Cardiac muscle cell (in vitro differentiated cells and primary cell): ENCODE measurements at regions not wholly inside any gene's neighbourhood (a gene's known extent, or its start where the extent isn't known, plus 50 kb on each side); places are given as distances from the start of the nearest gene placed in this dataset.

Experiments used
- DNase-seq, 2 donors: peaks; one replicate each; pipeline versions ENCODE4 v3.0.0 to v3.0.0-alpha.2; 2010 to 2017; ENCODE audit warnings: low read depth in 1 of 2, low spot score in 1 of 2
- H3K27ac ChIP-seq: fragments of 200-600 bp; sonication (generic); 2 replicates; pipeline ENCODE4 v1.5.1; 2016
- H3K27me3 ChIP-seq: fragments of 200-600 bp; sonication (generic); 2 replicates; pipeline ENCODE4 v1.6.0; 2016; ENCODE audit warnings: control low read depth
- H3K36me3 ChIP-seq: fragments of 200-600 bp; sonication (generic); 2 replicates; pipeline ENCODE4 v1.5.1; 2016; ENCODE audit warnings: control low read depth
- H3K4me1 ChIP-seq: fragments of 200-600 bp; sonication (generic); 2 replicates; pipeline ENCODE4 v1.8.1; 2017; ENCODE audit warnings: low read depth, mild to moderate bottlenecking, mixed run types
- H3K4me3 ChIP-seq: fragments of 200-600 bp; sonication (generic); 2 replicates; pipeline ENCODE4 v1.5.1; 2016; ENCODE audit warnings: mild to moderate bottlenecking
- H3K9me3 ChIP-seq: fragments of 200-600 bp; sonication (generic); 2 replicates; pipeline ENCODE4 v1.5.1; 2017; ENCODE audit warnings: low read depth, mild to moderate bottlenecking, control low read depth
- CTCF ChIP-seq: IDR thresholded peaks from 2 replicates; pipeline ENCODE4 v1.5.1; 2012; ENCODE audit warnings: low read depth, mild to moderate bottlenecking, low read length

DNA sequence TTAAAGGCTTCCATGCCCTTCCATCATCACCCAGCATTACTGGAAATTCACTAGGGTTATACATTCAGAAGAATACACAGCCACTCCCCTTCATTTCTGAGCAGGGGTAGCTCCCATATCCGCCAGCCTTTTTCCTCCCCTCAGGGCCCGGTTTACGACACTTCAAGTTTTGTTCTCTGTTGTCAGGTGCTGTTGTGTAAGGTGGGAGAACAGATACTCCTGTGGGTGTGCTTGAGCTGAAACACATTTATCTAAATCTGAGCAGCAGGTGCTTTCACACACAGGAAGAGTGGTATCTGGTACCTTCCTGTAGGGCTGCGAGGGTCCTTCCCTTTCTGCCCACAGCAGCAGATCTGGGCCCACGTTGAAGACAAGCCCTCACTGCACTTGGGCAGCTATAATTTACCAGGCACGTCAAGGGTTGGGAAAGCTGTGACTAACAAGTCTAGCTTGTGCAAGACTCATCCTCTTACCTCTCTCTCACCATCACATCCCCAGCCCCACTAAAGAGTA lies 215.8 kb upstream of the RREB1 start:
- Histone ChIP-seq H3K27ac (no peak overlapping the region), H3K4me3 (no peak overlapping the region), H3K9me3 (no peaks in the 10 kb centered on the region), H3K27me3 (no peaks in the 10 kb centered on the region), H3K36me3 (no peaks in the 10 kb centered on the region), H3K4me1 (peaks cover 25% of the 10 kb centered on the region)
- TF ChIP-seq CTCF, result no peak
- DNase-seq, result no peak

- Histone ChIP-seq H3K4me1 (peaks cover 25% of the 10 kb centered on the region), H3K9me3 (no peaks in the 10 kb centered on the region), H3K4me3 (no peak overlapping the region), H3K36me3 (no peaks in the 10 kb centered on the region), H3K27me3 (no peaks in the 10 kb centered on the region), H3K27ac (peak overlapping the region; percentile 46)
- no peak for TF ChIP-seq CTCF
- peak in 1 of 2 donors; percentile 53 for DNase-seq
These were observed 214.8 kb upstream of the RREB1 start for GRCh38 chr6:6892744-6893583.

DNA sequence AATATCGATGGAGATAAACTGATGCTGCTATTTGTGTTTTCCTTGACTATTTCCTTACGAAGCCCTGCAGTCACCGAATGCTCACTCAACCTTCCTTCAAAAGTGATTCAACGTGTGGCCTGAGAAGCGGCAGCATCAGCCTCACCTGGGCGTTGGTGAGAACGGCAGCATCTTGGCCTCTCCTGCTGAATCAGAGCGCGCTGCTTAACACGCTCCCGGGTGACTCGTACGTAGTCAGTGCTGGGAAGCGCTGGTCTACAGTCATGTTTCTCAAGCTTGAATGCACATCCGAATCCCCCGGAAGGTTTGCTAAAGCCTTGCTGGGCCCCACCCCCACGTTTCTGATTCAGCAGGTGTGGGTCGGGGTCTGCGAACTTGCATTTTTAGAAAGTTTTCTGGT lies 214.1 kb upstream of the RREB1 start:
- H3K4me3 ChIP-seq, result no peak overlapping the region
- H3K9me3 ChIP-seq, result no peaks in the 10 kb centered on the region
- H3K27me3 ChIP-seq, result no peaks in the 10 kb centered on the region
- peak overlapping the region; percentile 46 for H3K27ac ChIP-seq
- H3K36me3 ChIP-seq, result no peaks in the 10 kb centered on the region
- DNase-seq, result no peak
- peaks cover 25% of the 10 kb centered on the region for H3K4me1 ChIP-seq
- TF ChIP-seq CTCF, result no peak

DNA sequence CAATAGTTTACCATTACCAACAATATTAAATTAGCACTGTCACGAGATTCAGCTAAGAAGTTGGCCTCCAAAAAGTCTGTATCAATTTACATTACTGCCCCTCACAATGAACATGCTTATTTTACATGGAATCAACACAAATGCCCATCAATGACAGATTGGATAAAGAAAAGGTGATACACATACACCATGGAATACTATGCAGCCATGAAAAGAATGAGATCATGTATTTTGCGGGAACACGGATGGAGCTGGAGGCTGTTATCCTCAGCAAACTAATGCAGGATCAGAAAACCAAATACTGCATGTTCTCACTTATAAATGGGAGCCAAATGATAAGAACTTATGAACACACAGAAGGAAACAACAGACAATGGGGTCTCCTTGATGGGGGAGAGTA lies 211.8 kb upstream of the RREB1 start:
- H3K27me3 ChIP-seq, result no peaks in the 10 kb centered on the region
- no peaks in the 10 kb centered on the region for H3K9me3 ChIP-seq
- TF ChIP-seq CTCF, result no peak
- H3K27ac ChIP-seq, result no peak overlapping the region
- H3K4me1 ChIP-seq, result peaks cover 19% of the 10 kb centered on the region
- no peak for DNase-seq
- no peak overlapping the region for H3K4me3 ChIP-seq
- H3K36me3 ChIP-seq, result no peaks in the 10 kb centered on the region

DNA sequence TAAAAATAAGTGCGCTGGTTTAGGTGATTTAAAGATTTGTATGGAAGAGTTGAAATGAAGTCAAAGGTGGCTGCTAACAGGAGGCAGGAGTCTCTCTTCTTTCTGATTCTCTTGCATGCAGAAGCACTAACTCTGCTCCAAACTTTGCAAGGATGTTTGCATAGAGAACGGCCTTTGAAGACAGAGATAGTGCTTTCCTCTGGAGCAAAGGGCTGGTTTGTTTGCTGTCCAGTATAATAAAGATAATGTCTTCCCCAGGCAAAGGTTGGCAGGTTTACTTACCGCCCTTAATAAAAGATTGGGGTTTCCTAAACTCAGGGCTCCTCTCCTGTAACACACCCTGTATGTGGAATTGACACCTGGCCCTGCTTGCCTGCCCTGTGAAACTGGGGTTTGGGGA lies 210.6 kb upstream of the RREB1 start:
- H3K36me3 ChIP-seq, result no peaks in the 10 kb centered on the region
- no peaks in the 10 kb centered on the region for H3K9me3 ChIP-seq
- peaks cover 21% of the 10 kb centered on the region for H3K4me1 ChIP-seq
- H3K4me3 ChIP-seq, result no peak overlapping the region
- H3K27me3 ChIP-seq, result no peaks in the 10 kb centered on the region
- no peak for DNase-seq
- TF ChIP-seq CTCF, result no peak
- no peak overlapping the region for H3K27ac ChIP-seq
